ENCODE measurements at regions not wholly inside any gene's neighbourhood (a gene's known extent, or its start where the extent isn't known, plus 50 kb on each side); places are given as distances from the start of the nearest gene placed in this dataset.

GRCh38 chr11:123313262-123313661, 116.8 kb upstream of the GRAMD1B start:
- TF ChIP-seq CTCF (IDR thresholded peaks at IDR 0.05) (no peak), POLR2A (IDR thresholded peaks at IDR 0.05) (no peak)

Data from adrenal gland (tissue), 5 donors.